MCF 10A (cell line): ENCODE measurements at regions not wholly inside any gene's neighbourhood (a gene's known extent, or its start where the extent isn't known, plus 50 kb on each side); places are given as distances from the start of the nearest gene placed in this dataset.

Experiments
- BruUV-seq: library from RNA; stranded (reverse); fragments of 400-500 nt; replicated peaks from 2 replicates; lab custom pipeline; 2021; lab: Mats Ljungman, UMichigan
- CTCF ChIA-PET: fragments of 300-600 bp; sonication (Branson Sonifier 250); formaldehyde crosslinking; extraction: SDS; loops from one replicate; lab custom pipeline; 2021; ENCODE audit warnings: antibody characterized with exemption, inconsistent platforms; lab: Yijun Ruan, JAX
- POLR2A ChIA-PET: fragments of 300-600, 350-650 bp; sonication (Branson Sonifier 250); formaldehyde crosslinking; extraction: SDS; loops from one replicate; lab custom pipeline; 2020; ENCODE audit warnings: antibody characterized with exemption, inconsistent platforms; lab: Yijun Ruan, JAX
- DNase-seq: peaks from one replicate; pipeline ENCODE4 v3.0.0-alpha.2; 2018; ENCODE audit not compliant: unreplicated experiment
- H3K27ac Mint-ChIP-seq: one replicate; pipeline ENCODE4 v1.8.0; 2022; ENCODE audit warnings: mild to moderate bottlenecking, low read depth, mixed read lengths; ENCODE audit not compliant: unreplicated experiment
- H3K27me3 Mint-ChIP-seq: one replicate; pipeline ENCODE4 v1.8.0; 2022; ENCODE audit warnings: mixed read lengths; ENCODE audit not compliant: insufficient read depth, unreplicated experiment
- H3K36me3 Mint-ChIP-seq: one replicate; pipeline ENCODE4 v1.8.0; 2022; ENCODE audit warnings: mild to moderate bottlenecking, moderate library complexity, mixed read lengths; ENCODE audit not compliant: insufficient read depth, unreplicated experiment
- H3K4me1 Mint-ChIP-seq: one replicate; pipeline ENCODE4 v1.8.0; 2022; ENCODE audit warnings: mixed read lengths; ENCODE audit not compliant: insufficient read depth, unreplicated experiment
- H3K4me3 Mint-ChIP-seq: one replicate; pipeline ENCODE4 v1.8.0; 2022; ENCODE audit warnings: mild to moderate bottlenecking, moderate library complexity, mixed read lengths; ENCODE audit not compliant: unreplicated experiment
- H3K9me3 Mint-ChIP-seq: one replicate; pipeline ENCODE4 v1.8.0; 2022; ENCODE audit warnings: mixed read lengths; ENCODE audit not compliant: unreplicated experiment
- intact Hi-C: fragments of 100-400 bp; cut with micrococcal nuclease; formaldehyde crosslinking; loops from 2 replicates; pipeline ENCODE4 v1.14.1; 2022
- TF ChIP-seq, protein P1 (sequence below): fragments of 200-600 bp; IDR thresholded peaks from one replicate; pipeline ENCODE4 v1.8.0; 2022; ENCODE audit warnings: antibody characterized with exemption, mild to moderate bottlenecking; ENCODE audit not compliant: unreplicated experiment

DNA sequence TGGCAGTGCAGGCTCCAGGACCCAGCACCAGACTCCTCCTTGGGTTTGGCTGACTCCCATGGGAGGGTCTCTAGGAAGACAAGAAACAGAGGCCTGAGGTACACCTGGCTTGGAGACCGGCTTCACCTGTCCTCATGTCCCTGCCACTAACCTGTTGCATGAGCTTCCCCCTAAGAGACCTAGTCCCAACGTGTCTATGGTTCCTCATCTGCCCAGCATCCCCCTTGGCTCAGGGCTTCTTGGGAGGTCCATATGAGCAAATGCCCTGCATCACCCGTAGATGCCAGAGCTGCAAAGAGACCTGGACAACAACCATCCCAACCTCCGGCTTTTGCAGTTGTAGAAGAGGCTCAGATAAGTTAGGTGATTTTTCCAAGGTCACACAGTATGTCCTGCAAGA is 123.5 kb downstream of the BUD13 start:
- Mint-ChIP-seq H3K36me3 (no peaks in the 10 kb centered on the region), H3K27ac (no peak overlapping the region), H3K9me3 (no peaks in the 10 kb centered on the region), H3K4me3 (no peak overlapping the region), H3K27me3 (peaks cover 25% of the 10 kb centered on the region), H3K4me1 (no peaks in the 10 kb centered on the region)
- POLR2A ChIA-PET, result no interaction called here
- intact Hi-C loops, result no loop called here
- BruUV-seq, result no TSS peak
- CTCF ChIA-PET, result interaction anchor here (0.6 to 2.0 kb wide), 4 partner anchors 8 to 1824 kb away, joined by 3 to 10 read pairs (median 3); no protein-coding TSS in a partner anchor
- DNase-seq, result no peak
- TF ChIP-seq, protein P1, sequence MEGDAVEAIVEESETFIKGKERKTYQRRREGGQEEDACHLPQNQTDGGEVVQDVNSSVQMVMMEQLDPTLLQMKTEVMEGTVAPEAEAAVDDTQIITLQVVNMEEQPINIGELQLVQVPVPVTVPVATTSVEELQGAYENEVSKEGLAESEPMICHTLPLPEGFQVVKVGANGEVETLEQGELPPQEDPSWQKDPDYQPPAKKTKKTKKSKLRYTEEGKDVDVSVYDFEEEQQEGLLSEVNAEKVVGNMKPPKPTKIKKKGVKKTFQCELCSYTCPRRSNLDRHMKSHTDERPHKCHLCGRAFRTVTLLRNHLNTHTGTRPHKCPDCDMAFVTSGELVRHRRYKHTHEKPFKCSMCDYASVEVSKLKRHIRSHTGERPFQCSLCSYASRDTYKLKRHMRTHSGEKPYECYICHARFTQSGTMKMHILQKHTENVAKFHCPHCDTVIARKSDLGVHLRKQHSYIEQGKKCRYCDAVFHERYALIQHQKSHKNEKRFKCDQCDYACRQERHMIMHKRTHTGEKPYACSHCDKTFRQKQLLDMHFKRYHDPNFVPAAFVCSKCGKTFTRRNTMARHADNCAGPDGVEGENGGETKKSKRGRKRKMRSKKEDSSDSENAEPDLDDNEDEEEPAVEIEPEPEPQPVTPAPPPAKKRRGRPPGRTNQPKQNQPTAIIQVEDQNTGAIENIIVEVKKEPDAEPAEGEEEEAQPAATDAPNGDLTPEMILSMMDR, result no peak

DNA sequence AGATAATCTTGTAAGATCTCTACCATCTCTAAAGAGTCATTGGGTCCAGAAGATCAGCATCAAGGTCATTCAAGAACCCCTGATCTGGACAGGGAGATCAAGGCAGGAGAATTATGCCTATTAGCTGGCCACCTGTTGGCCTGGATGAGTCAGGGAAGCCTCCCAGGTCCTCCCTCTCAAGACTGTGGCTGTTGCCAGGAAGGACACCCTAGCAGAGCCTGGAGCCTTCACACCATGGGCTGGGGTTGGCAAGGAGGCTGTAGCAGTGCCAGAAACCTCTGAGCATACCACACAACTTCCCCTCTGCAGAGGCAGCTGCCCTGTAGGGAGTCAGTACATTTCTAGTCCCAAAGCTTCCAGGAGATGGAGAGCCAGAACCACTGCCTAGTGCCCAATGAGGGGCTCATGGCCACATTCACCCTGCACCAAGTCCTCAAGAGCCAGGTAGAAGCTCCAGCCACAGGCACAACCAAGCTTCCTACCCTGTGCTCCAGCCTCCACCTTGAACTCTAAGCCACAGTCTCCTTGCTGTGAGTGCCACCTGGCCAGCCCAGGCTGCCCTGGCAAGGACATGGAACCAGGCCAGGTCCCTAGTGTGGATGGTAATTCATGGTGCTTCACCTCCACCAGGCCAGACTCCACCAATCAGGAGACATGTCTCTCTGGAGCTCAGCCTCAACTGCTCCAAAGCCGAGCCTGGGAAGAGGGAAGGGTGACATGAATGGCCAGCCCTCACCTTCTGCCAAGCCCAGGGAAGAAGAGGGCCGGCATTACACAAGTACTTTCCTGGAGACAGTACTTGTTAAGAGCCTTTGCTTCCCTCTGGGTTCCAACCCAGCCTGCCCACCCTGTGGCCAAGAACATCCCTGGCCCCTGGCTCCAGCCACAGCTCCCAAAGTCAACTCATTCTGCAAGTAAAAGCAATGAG is 124.3 kb downstream of the BUD13 start:
- Mint-ChIP-seq H3K9me3 (no peaks in the 10 kb centered on the region), H3K27ac (no peak overlapping the region), H3K4me3 (no peak overlapping the region), H3K4me1 (peaks cover 5% of the 10 kb centered on the region), H3K36me3 (no peaks in the 10 kb centered on the region), H3K27me3 (peaks cover 32% of the 10 kb centered on the region)
- TF ChIP-seq, protein P1, result no peak
- ChIA-PET POLR2A (no interaction called here), CTCF (interaction anchor here (0.6 to 1.0 kb wide), 2 partner anchors 44 to 1824 kb away, joined by 3 to 4 read pairs; no protein-coding TSS in a partner anchor)
- DNase-seq, result no peak
- intact Hi-C loops, result no loop called here
- no TSS peak for BruUV-seq

DNA sequence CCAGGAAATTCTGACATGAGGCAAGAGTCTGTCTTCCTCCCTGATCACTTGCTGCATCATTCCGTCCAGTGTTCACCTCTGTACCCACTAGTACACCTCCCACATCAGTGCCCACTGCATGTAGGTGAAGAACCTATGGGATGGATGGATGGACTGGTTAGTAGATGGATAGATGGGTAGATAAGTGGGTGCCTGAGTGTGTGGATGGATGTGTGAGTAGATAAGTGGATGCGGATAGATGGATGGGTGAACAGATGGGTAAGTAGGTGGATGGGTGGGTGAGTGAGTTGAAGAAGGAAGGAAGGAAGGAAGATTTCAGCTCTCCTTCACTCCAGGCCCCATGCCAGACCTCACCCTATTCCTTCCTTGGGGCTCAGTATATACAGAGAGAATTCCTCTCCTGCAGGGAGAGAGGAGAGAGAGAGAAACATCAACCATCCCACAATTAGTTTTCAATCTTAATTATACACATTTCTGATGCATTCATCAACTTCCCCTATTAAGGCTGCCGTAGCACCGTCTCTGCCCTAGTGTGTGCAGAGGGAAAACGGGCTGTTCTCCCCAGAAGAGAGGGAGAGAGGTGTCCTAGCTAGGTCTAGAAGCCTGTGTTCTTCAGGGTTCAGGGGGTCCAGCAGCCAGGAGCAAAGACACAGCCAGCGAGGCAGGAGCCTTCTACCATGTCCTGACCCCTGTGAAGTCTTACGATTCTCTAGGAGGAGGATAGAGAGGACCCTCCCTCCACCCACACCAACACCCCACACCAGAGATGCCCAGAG is 125.3 kb downstream of the BUD13 start:
- peaks cover 5% of the 10 kb centered on the region for H3K4me1 Mint-ChIP-seq
- H3K4me3 Mint-ChIP-seq, result no peak overlapping the region
- BruUV-seq, result no TSS peak
- ChIA-PET POLR2A (no interaction called here), CTCF (interaction anchor here (0.6 to 1.0 kb wide), 2 partner anchors 45 to 1405 kb away, joined by 4 read pairs; no protein-coding TSS in a partner anchor)
- no peak for DNase-seq
- no peaks in the 10 kb centered on the region for H3K36me3 Mint-ChIP-seq
- no peaks in the 10 kb centered on the region for H3K9me3 Mint-ChIP-seq
- peaks cover 34% of the 10 kb centered on the region for H3K27me3 Mint-ChIP-seq
- intact Hi-C loops, result no loop called here
- no peak overlapping the region for H3K27ac Mint-ChIP-seq
- TF ChIP-seq, protein P1, result no peak

DNA sequence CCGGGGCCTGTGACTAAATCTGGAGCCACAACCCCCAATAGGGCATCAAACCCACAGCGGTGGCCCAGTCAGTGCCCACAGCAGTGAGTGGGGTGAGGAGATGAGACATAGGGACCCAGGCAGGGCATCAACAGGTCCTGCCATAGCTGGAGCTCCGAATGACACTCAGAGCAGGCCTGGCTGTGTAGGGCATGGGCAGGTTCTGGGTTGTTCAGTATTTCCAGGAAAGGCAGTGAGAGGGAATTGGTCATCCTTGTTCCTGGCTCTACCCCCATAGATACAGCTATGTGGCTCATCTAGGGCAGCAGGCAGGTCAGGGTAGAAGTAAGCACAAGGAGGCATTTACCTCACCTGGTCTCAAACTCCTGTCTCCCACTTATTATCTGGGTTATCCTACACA is 126.6 kb downstream of the BUD13 start:
- POLR2A ChIA-PET, result interaction anchor here (0.5 kb wide), 1 partner anchor 1495 kb away, joined by 3 read pairs; no protein-coding TSS in a partner anchor
- peaks cover 28% of the 10 kb centered on the region for H3K27me3 Mint-ChIP-seq
- no TSS peak for BruUV-seq
- H3K4me1 Mint-ChIP-seq, result peaks cover 5% of the 10 kb centered on the region
- H3K36me3 Mint-ChIP-seq, result no peaks in the 10 kb centered on the region
- TF ChIP-seq, protein P1, result no peak
- no peak overlapping the region for H3K27ac Mint-ChIP-seq
- no peaks in the 10 kb centered on the region for H3K9me3 Mint-ChIP-seq
- no peak overlapping the region for H3K4me3 Mint-ChIP-seq
- intact Hi-C loops, result no loop called here
- DNase-seq, result no peak
- CTCF ChIA-PET, result interaction anchor here (0.6 to 1.1 kb wide), 3 partner anchors 9 to 192 kb away, joined by 3 read pairs; no protein-coding TSS in a partner anchor
